ENCODE measurements at regions not wholly inside any gene's neighbourhood (a gene's known extent, or its start where the extent isn't known, plus 50 kb on each side); places are given as distances from the start of the nearest gene placed in this dataset.

GRCh38 chr2:122634256-122634655, 878.8 kb downstream of the TSN start:
- TF ChIP-seq POLR2AphosphoS5 (IDR thresholded peaks at IDR 0.05), result no peak
- TF ChIP-seq POLR2A (IDR thresholded peaks at IDR 0.05), result no peak
